ENCODE measurements at regions not wholly inside any gene's neighbourhood (a gene's known extent, or its start where the extent isn't known, plus 50 kb on each side); places are given as distances from the start of the nearest gene placed in this dataset.

- Histone ChIP-seq H3K4me1 (ENCODE audit: insufficient read depth, low read length, poor library complexity, severe bottlenecking) (no peaks in the 10 kb centered on the region), H3K9me3 (ENCODE audit: low read length) (no peaks in the 10 kb centered on the region), H3K4me2 (ENCODE audit: low read length) (no peak overlapping the region), H3K36me3 (ENCODE audit: insufficient read depth, low read length) (no peaks in the 10 kb centered on the region), H3K4me3 (ENCODE audit: low read depth, low read length, poor library complexity, severe bottlenecking) (no peak overlapping the region), H4K20me1 (ENCODE audit: insufficient read depth, low read length) (no peaks in the 10 kb centered on the region), H3K27ac (ENCODE audit: low read depth, low read length, poor library complexity, severe bottlenecking) (no peak overlapping the region), H2AFZ (ENCODE audit: low read length) (no peak overlapping the region), H3K79me2 (ENCODE audit: insufficient read depth, low read depth, low read length) (no peaks in the 10 kb centered on the region), H3K9me2 (ENCODE audit: insufficient read depth, low read length) (no peaks in the 10 kb centered on the region)
- DNase-seq (ENCODE audit: low spot score) = no peak
- no peak for TF ChIP-seq EZH2phosphoT487 (IDR thresholded peaks at IDR 0.05; ENCODE audit: borderline replicate concordance, low read depth, low read length)
- no peak for TF ChIP-seq CTCF (conservative IDR thresholded peaks at IDR 0.05; ENCODE audit: low read length)
- POLR2A ChIA-PET = no interaction called here
- BruUV-seq (replicated peaks) = no TSS peak
- CTCF ChIA-PET (ENCODE audit: unreplicated experiment) = no interaction called here
- intact Hi-C loops (cut with micrococcal nuclease; ENCODE audit: unreplicated experiment) = no loop called here
These were observed 88.5 kb downstream of the FEM1C start for GRCh38 chr5:115456056-115456455.

DNA sequence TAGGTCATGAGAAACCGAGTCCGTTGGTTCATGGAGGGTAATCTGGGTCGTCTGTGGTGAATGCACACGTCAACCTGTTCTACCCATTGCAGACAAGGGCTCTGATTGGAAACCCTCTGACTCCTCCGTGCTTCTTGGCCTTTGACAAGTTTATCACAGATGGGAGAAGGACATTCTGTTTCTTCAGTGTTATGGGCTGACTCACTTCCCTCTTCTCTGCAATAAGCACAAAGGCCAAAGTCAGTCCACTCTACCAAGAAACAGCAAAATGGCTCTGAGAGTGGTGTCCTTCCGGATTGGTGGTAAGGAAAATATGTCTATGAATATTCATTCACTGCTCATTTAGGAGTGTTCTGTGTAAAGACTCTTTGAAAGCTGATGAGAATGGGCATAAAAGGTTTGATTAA lies 89.3 kb downstream of the FEM1C start:
- no peak overlapping the region for H3K4me2 ChIP-seq (ENCODE audit: low read length)
- H3K36me3 ChIP-seq (ENCODE audit: insufficient read depth, low read length) = no peaks in the 10 kb centered on the region
- CTCF ChIA-PET (ENCODE audit: unreplicated experiment) = no interaction called here

More for the DNA sequence above, 89.3 kb downstream of the FEM1C start:
- BruUV-seq (replicated peaks) = no TSS peak
- Histone ChIP-seq H2AFZ (ENCODE audit: low read length) (no peak overlapping the region), H3K79me2 (ENCODE audit: insufficient read depth, low read depth, low read length) (no peaks in the 10 kb centered on the region), H3K4me1 (ENCODE audit: insufficient read depth, low read length, poor library complexity, severe bottlenecking) (no peaks in the 10 kb centered on the region), H3K4me3 (ENCODE audit: low read depth, low read length, poor library complexity, severe bottlenecking) (no peak overlapping the region), H3K27ac (ENCODE audit: low read depth, low read length, poor library complexity, severe bottlenecking) (no peak overlapping the region), H3K9me3 (ENCODE audit: low read length) (no peaks in the 10 kb centered on the region), H4K20me1 (ENCODE audit: insufficient read depth, low read length) (no peaks in the 10 kb centered on the region), H3K9me2 (ENCODE audit: insufficient read depth, low read length) (no peaks in the 10 kb centered on the region)
- intact Hi-C loops (cut with micrococcal nuclease; ENCODE audit: unreplicated experiment) = no loop called here
- DNase-seq (ENCODE audit: low spot score) = no peak
- TF ChIP-seq EZH2phosphoT487 (IDR thresholded peaks at IDR 0.05; ENCODE audit: borderline replicate concordance, low read depth, low read length) (no peak), CTCF (conservative IDR thresholded peaks at IDR 0.05; ENCODE audit: low read length) (no peak)
- POLR2A ChIA-PET = interaction anchor here (0.6 kb wide), 1 partner anchor 123 kb away, joined by 3 read pairs; no protein-coding TSS in a partner anchor
